Stomach (tissue), 8 donors: ENCODE measurements at regions not wholly inside any gene's neighbourhood (a gene's known extent, or its start where the extent isn't known, plus 50 kb on each side); places are given as distances from the start of the nearest gene placed in this dataset.
"Not testable (repeated sequence)": the region's sequence is repeated elsewhere in the genome, so short reads cannot be mapped to it uniquely, and the experiment has no call there.

Experiments used
- DNase-seq, 2 donors: peaks; one replicate each; pipeline versions ENCODE4 v3.0.0 to v3.0.0-alpha.2; 2013 to 2019
- H3K27ac ChIP-seq, 5 donors: fragments of 200-600 bp in 4 of 5; sonication (generic) in 4 of 5; one replicate each; pipeline ENCODE4 v1.5.1; 2013 to 2019; ENCODE audit warnings: mild to moderate bottlenecking in 1 of 5, moderate library complexity in 1 of 5
- H3K27me3 ChIP-seq, 3 donors: fragments of 200-600 bp; sonication (generic); one replicate each; pipeline ENCODE4 v1.5.1; 2017 to 2019; ENCODE audit warnings: mixed run types in 1 of 3
- H3K36me3 ChIP-seq, 4 donors: fragments of 200-600 bp; sonication (generic); 1 replicate in 3 of 4; 2 replicates in 1 of 4; pipeline ENCODE4 v1.5.1; 2016 to 2019
- H3K4me1 ChIP-seq, 4 donors: fragments of 200-600 bp; sonication (generic); one replicate each; pipeline ENCODE4 v1.5.1; 2016 to 2019
- H3K4me3 ChIP-seq, 4 donors: fragments of 200-600 bp; sonication (generic) in 3 of 4; one replicate each; pipeline ENCODE4 v1.5.1; 2016 to 2019; ENCODE audit warnings: mild to moderate bottlenecking in 1 of 4
- H3K9me3 ChIP-seq, 4 donors: fragments of 200-600 bp; sonication (generic); one replicate each; pipeline ENCODE4 v1.5.1; 2016 to 2019
- CTCF ChIP-seq, 7 experiments: fragments of 450-650 bp in 4 of 7; fragments of 200-600 bp in 3 of 7; sonication (generic) in 3 of 7; IDR thresholded peaks; one replicate each; pipeline ENCODE4 v1.5.1; 2016 to 2019; ENCODE audit warnings: antibody characterized with exemption in 7 of 7, control low read depth in 2 of 7, mild to moderate bottlenecking in 1 of 7
- EP300 ChIP-seq: sonication (generic); formaldehyde crosslinking; IDR thresholded peaks from one replicate; pipeline ENCODE4 v1.6.1; 2017; ENCODE audit warnings: antibody characterized with exemption
- POLR2A ChIP-seq, 4 donors: fragments of 450-650 bp; IDR thresholded peaks; one replicate each; pipeline ENCODE4 v1.6.1; 2016; ENCODE audit warnings: antibody characterized with exemption in 4 of 4, control low read depth in 2 of 4, mild to moderate bottlenecking in 1 of 4, moderate library complexity in 1 of 4
- POLR2AphosphoS5 ChIP-seq, 3 donors: sonication (generic); formaldehyde crosslinking; IDR thresholded peaks; one replicate each; pipeline ENCODE4 v1.6.1; 2016; ENCODE audit warnings: antibody characterized with exemption in 3 of 3
- WGBS, 5 donors: extraction: QIAGEN DNeasy Blood & Tissue Kit in 3 of 5; methylation state at CpG; one replicate each; pipeline versions ENCODE4 v1.1.5 to v1.1.7; 2013 to 2018; 5-methylcytosine and 5-hydroxymethylcytosine counted together
- intact Hi-C: fragments of 100-400 bp; cut with DNase I; formaldehyde crosslinking; loops from one replicate; pipeline ENCODE4 v1.15.1; 2023; ENCODE audit warnings: low total_unique reads
- donor health status: healthy with polysubstance abuse.
- donor health status: Bipolar disorder and iron deficiency.
- donor health status: healthy.

GRCh38 chr2:62627667-62628066 is 77.8 kb upstream of the EHBP1 start:
- no peak overlapping the region for H3K4me3 ChIP-seq
- peaks cover 0 to 6% (median 1%) of the 10 kb centered on the region in 4 donors for H3K9me3 ChIP-seq
- intact Hi-C loops: no loop called here
- 55 to 64% (median 59%) methylated on average over 5 of the region's 5 CpGs for WGBS, 5 donors
- no peak overlapping the region for H3K27ac ChIP-seq
- no peaks in the 10 kb centered on the region for H3K27me3 ChIP-seq
- no peak for DNase-seq
- no peaks in the 10 kb centered on the region for H3K4me1 ChIP-seq
- TF ChIP-seq POLR2A (IDR thresholded peaks at IDR 0.05) (no peak), EP300 (no peak)
- H3K36me3 ChIP-seq: no peaks in the 10 kb centered on the region

GRCh38 chr2:62624855-62625254 is 80.7 kb upstream of the EHBP1 start:
- 43 to 67% (median 56%) methylated on average over 3 of the region's 3 CpGs for WGBS, 5 donors
- Histone ChIP-seq H3K4me3 (no peak overlapping the region), H3K36me3 (no peaks in the 10 kb centered on the region), H3K27ac (no peak overlapping the region), H3K4me1 (no peaks in the 10 kb centered on the region), H3K27me3 (no peaks in the 10 kb centered on the region), H3K9me3 (peaks cover 0 to 15% (median 2%) of the 10 kb centered on the region in 4 donors)
- intact Hi-C loops: no loop called here
- TF ChIP-seq CTCF (IDR thresholded peaks at IDR 0.05) (no peak), POLR2A (IDR thresholded peaks at IDR 0.05) (no peak), EP300 (no peak), POLR2AphosphoS5 (IDR thresholded peaks at IDR 0.05) (no peak)
- DNase-seq: no peak

GRCh38 chr2:62616486-62616885 is 89.0 kb upstream of the EHBP1 start:
- H3K4me1 ChIP-seq, H3K27me3 ChIP-seq, H3K27ac ChIP-seq, H3K4me3 ChIP-seq, DNase-seq, intact Hi-C loops, H3K36me3 ChIP-seq: not testable (repeated sequence)
- peaks cover 0 to 15% (median 8%) of the 10 kb centered on the region in 4 donors for H3K9me3 ChIP-seq
- 96 to 98% (median 97%) methylated on average over 2 of the region's 2 CpGs for WGBS, 5 donors

- intact Hi-C loops: no loop called here
- H3K9me3 ChIP-seq: peaks cover 0 to 5% (median 2%) of the 10 kb centered on the region in 4 donors
- no peaks in the 10 kb centered on the region for H3K4me1 ChIP-seq
- no peak for TF ChIP-seq POLR2A (IDR thresholded peaks at IDR 0.05)
- no peak for TF ChIP-seq POLR2AphosphoS5 (IDR thresholded peaks at IDR 0.05)
- no peak for TF ChIP-seq EP300
- no peak for TF ChIP-seq CTCF (IDR thresholded peaks at IDR 0.05)
- no peaks in the 10 kb centered on the region for H3K36me3 ChIP-seq
- H3K27ac ChIP-seq: no peak overlapping the region
- DNase-seq: no peak
- 72 to 87% (median 83%) methylated on average over 2 of the region's 2 CpGs for WGBS, 5 donors
- no peak overlapping the region for H3K4me3 ChIP-seq
- H3K27me3 ChIP-seq: no peaks in the 10 kb centered on the region
These were observed 93.7 kb upstream of the EHBP1 start for GRCh38 chr2:62611854-62612253.

DNA sequence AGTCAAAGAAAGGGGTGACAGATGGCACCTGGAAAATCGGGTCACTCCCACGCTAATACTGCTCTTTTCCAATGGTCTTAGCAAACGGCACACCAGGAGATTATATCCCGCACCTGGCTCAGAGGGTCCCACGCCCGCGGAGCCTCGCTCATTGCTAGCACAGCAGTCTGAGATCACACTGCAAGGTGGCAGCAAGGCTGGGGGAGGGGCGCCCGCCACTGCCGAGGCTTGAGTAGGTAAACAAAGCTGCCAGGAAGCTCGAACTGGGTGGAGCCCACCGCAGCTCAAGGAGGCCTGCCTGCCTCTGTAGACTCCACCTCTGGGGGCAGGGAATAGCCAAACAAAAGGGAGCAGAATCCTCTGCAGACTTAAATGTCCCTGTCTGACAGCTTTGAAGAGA is 99.5 kb upstream of the TMEM17 start:
- H3K4me3 ChIP-seq, intact Hi-C loops, H3K36me3 ChIP-seq, DNase-seq, H3K27me3 ChIP-seq, H3K27ac ChIP-seq, H3K4me1 ChIP-seq: not testable (repeated sequence)
- peaks cover 0 to 10% (median 5%) of the 10 kb centered on the region in 4 donors for H3K9me3 ChIP-seq
- whole genome bisulfite sequencing, 5 donors: 81 to 89% (median 83%) methylated on average over 9 to 13 of the region's 13 CpGs

GRCh38 chr2:62604336-62604735 is 98.3 kb upstream of the TMEM17 start:
- no peak for TF ChIP-seq EP300
- 76 to 87% (median 78%) methylated on average over 2 of the region's 2 CpGs for WGBS, 5 donors
- H3K36me3 ChIP-seq: no peaks in the 10 kb centered on the region
- no peak overlapping the region for H3K27ac ChIP-seq
- no peak overlapping the region for H3K4me3 ChIP-seq
- intact Hi-C loops: no loop called here
- peaks cover 0 to 10% (median 5%) of the 10 kb centered on the region in 4 donors for H3K9me3 ChIP-seq
- no peak for DNase-seq
- no peaks in the 10 kb centered on the region for H3K4me1 ChIP-seq
- H3K27me3 ChIP-seq: no peaks in the 10 kb centered on the region
